ENCODE measurements at regions not wholly inside any gene's neighbourhood (a gene's known extent, or its start where the extent isn't known, plus 50 kb on each side); places are given as distances from the start of the nearest gene placed in this dataset.

DNA sequence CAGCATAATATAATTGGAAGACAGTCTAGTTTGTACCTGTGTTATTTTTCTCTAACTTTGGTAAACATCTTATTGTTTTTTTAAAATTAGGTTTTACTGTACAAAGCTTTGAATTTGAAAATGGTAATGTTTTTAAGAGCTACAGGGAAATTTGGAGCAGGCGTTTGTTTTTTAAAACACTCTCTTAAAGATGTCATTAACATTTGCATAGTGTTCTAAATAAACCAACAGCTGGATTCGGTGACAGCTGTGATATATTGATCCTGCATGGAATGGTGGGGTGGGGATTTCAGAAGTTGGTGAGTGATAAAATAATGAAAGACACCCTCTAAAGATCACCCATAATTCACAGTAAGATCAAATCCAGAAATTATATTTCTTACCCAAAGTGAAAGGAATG lies 97.9 kb upstream of the PRL start:
- DNase-seq (ENCODE audit: insufficient read length, low spot score) (no peak), FAIRE-seq (no peak)

DNA sequence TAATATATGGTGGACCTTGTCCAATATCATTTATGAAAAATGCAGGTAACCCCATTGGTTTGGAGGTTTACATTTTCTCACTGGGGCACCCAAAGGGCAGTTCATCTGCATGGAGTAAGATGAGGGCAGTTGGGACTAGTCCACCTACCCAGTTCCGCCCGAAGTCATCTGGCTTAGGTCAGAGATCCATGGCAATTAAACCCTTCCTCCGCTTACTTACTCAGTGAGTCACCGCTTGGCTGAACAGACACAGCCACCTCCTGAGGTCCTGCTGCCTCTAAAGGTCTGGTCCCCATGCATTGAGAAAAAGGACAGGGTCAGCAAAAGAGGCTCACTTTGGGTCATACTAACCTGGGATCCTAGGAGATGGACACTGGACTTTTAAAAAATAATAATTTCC lies 102.9 kb upstream of the PRL start:
- no peak for FAIRE-seq
- DNase-seq (ENCODE audit: insufficient read length, low spot score) = no peak

DNA sequence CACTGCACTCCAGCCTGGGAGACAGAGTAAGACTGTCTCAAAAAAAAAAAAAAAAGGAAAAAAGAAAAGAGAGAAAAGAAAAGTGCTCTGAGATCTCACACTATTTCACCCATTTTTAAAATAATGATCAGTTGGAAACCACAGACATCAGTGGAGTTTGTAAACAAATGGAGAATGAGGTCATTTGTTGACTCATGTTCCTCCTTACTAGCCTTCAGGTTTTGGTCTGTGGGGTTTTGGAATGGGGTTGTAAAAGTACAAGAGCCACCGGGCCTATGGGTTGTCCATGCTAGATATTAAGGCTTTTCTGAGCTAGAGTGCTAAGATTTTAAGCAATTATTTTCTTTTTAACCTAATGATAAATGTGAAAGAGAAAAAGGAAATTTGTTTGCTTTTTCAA lies 104.4 kb upstream of the PRL start:
- FAIRE-seq = no peak
- DNase-seq (ENCODE audit: insufficient read length, low spot score) = no peak

DNA sequence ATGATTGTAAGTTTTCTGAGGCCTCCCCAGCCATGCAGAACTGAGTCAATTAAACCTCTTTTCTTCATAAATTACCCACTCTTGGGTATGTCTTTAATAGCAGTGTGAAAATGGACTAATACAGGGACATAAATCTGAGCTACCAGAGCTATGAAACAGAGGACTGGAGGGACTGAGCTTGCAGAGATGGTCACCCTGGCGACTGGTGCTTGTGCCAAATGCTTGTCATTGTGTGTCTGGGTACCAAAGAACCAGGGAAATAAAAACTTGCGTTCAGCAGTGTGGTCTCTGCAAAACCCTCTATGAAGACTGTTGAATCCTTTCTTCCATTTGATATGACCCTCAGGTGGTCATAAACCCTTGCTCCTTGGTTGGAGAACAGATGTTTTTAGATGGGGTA lies 105.1 kb upstream of the PRL start:
- FAIRE-seq = no peak
- DNase-seq (ENCODE audit: insufficient read length, low spot score) = no peak

DNA sequence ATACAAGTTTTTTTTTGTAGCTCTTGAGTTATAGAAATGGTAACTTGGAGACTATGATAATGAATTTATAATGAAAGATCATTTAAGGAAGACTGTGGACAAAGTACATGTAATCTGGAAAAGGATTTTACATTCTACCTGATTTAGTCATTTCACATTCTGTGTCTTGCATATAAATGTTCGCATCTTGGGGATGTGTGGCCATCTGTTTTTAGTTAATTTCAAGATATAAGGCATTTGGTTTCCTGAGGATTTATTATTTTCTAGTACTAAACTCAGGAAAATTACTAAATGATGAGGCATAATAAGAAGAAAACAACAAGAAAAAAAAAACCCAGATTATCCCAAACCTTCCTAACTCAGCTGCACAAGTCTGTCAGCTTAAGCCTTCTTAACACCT lies 112.7 kb upstream of the PRL start:
- FAIRE-seq (no peak), DNase-seq (ENCODE audit: insufficient read length, low spot score) (no peak)

DNA sequence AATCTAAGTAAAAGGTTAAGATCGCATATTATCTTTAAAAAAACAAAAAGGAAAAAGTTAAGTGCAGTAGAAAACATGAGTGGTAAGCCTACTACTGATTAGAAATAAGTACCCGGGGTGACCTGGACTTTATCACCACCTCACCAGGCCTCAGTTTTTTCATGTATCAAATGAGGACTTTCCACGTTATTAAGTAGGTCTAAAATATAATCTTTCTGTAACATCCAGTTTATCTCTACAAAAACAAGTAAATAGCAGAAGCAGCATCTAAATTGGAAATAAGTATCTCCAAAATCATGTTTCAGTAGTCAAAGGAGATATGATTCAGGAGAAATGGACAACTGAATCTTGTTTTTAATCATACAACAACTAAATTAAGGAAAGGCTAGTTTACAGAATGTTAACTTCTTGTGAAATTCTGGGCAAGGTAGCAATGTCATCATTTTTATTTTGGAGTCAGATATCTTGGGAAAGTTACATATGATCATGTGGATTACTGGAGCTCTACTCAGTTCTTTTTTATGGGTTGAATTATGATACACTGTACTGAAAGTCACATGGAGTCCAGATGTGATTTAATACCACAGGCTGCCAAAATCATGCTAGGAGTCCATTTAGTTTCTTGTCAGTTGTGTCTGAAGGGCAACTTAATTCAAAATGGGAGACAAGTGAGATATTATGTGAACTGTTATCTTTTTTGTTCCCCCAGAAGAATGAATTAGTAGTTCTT lies 114.7 kb upstream of the PRL start:
- DNase-seq (ENCODE audit: insufficient read length, low spot score) (no peak), FAIRE-seq (no peak)

DNA sequence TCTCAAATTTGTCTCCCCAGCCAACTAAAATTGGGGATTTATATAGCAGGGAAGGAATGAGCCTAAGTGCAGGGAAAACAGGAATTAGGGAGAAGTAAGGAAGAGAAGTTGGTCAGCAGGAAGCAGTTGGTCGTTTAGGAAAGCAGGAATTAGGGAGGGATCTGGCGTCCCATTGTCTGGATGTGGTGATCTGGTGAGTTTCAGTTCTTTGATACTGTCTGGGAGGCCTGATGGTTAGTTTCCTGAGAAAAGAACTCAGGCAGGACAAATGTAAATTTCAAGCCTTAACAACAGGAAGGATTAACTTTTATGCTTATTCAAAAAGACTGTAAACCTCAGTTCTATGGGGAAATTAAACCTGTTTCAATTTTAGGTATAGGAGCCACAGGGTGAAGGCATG lies 116.2 kb upstream of the PRL start:
- no peak for DNase-seq (ENCODE audit: insufficient read length, low spot score)

DNA sequence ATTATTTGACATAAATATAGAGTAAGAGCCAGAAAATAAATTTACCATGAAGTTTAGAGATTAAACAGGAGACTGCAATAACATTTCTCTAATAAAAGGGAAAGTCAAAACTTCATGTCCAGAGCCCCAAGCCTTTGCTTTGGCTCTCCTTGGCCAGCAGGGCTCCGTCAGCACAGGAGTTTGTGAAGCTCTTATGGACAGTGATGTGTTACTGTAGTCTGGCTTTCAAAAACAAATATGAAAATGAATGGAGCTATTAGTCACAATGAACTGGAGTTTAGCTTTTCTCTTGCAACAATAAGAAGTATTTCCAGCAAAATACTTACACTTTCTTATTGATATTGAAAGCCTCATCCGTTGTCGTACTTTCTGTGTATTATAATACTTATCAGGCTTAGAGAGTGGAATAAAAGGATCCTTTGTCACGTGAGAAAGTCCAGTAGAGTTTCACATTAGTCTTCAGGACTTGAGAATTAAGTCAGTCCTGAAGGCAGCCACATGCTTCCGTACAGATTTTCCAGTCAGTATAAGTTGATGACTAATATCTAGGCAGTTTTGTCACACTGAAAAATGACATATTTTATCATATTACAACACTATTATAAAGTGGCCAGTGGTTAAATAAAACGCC lies 117.0 kb upstream of the PRL start:
- no peak for DNase-seq (ENCODE audit: insufficient read length, low spot score)
- no peak for FAIRE-seq

More for the DNA sequence above, 116.2 kb upstream of the PRL start:
- FAIRE-seq = no peak

DNA sequence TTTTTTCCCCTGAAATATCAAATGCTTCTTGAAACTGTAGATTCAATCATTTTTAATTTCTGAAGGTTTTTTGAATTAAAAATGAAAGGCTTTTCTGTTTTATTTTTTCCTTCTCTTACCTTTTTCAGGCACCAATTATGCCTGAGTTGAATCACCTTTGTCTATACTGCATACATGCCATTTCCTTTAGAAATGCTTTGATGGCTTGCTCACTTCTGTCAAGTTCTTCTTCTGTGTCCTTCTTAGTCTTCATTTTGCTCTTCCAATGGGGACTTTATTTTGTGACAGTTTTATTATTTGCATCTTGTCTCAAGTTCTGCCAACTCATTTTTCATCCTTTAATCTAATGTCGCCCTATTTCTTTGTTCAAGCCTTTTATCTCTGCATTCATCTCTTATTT lies 121.9 kb upstream of the PRL start:
- DNase-seq (ENCODE audit: insufficient read length, low spot score) (no peak), FAIRE-seq (no peak)

DNA sequence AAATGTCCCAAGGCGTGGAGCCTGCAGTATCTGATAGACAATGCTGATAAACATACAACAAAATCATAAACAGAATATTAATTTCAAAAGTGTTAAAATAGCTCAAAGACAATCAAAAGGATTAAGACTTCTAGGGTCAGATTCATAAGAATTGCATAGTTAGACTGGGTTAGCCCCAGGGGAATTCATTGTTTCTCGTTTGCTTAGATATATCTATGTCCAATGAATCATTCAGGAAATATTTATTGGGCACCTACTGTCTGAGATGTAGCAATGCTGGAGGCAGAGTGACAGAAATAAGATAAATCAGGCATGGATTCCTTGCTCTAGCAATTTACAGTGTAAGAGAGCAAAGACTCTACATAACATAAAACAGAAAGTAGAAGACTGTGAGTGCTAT lies 124.4 kb upstream of the PRL start:
- FAIRE-seq (no peak), DNase-seq (ENCODE audit: insufficient read length, low spot score) (peak; percentile 28)

DNA sequence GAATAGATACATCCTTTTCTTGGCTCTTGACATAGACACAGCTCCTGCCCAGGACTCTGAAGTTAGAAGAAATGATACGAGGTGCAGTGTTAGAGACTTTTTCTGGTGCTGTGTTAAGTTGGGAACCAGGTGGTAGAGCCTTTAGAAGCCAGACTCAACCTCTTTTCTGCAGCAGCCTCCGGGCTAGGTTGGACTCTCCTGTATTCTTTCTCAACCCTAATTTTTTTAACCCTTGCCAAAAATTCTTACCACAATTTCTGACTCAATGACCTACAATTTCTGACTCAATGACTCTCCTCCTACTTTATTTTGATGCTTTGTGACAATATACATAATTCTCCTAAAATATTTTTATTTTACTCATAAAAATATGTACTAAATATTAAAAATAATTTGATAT lies 127.4 kb upstream of the PRL start:
- DNase-seq (ENCODE audit: insufficient read length, low spot score) (no peak), FAIRE-seq (no peak)

DNA sequence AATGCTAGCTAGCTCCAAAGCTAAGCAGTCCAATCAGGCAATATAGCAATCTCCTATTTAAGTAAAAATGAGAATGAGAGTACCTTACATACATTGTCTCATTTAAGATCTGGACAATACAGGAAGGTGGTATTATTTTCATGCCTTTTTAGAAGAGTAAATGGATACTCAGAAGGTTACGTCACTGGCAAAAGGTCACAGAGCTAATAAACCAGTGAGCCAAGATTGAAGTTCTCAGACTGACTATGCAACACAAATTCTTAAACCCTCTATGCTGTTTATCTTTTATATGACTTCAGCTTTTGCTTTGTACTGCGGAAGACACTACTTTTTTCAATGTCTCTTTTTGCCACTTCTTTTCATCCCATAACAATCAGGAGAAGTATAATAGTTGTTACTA lies 135.2 kb upstream of the PRL start:
- FAIRE-seq (no peak), DNase-seq (ENCODE audit: insufficient read length, low spot score) (no peak)

DNA sequence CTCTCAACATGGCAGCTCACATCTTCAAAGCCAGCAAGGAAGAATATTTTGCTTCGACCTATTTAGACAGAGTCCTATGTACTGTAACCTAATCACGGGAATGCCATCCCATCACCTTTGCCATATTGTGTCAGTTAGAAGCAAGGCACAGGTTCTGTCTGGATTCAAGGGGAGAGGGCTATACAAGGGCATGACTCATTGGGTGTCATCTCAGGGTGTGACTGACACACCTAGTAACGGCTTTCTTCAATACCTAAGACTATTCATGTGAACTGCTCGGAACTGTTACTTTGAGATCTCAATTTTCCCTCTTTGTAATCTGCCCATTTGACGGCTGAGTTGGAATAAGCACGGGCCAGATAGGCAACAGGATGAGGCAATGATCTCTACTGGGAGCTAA lies 135.6 kb upstream of the HDGFL1 start:
- no peak for FAIRE-seq

DNA sequence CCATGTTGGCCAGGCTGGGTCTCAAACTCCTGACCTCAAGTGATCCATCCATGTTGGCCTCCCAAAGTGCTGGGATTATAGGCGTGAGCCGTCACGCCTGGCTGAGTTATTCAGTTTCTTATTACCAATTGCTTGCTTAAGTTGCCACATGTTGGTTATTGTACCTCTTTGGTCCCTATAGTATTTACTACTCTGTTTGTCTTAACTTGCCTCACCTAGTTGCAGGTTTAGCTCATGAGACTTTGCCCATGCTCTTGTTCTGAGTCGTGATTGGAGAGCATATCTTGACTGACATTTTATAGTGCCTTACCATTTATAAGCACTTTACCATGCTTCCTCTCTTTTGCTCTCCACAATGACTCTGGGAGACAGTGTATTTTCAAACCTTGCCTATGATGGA lies 134.2 kb upstream of the HDGFL1 start:
- DNase-seq (ENCODE audit: insufficient read length, low spot score) (no peak), FAIRE-seq (no peak)

More for the DNA sequence above, 135.6 kb upstream of the HDGFL1 start:
- DNase-seq (ENCODE audit: insufficient read length, low spot score) = no peak

DNA sequence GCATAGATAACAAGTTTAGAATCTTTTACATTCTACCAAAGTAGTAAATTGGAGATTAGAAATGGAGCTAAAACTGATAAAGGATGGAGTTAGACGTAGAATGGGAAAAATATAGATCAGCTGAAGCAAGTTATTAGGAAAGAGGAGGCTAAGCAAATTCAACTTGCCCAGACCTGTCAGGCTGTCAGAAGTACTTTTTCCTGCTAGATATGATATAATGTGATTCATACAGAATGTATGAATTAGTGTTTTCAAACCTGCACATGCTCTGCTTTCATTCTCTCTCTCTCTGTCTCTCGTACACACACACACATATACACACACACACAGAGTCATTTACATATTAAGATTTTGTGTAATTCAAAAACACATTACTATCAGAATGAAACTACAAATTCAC lies 133.2 kb upstream of the HDGFL1 start:
- peak; percentile 7 for DNase-seq (ENCODE audit: insufficient read length, low spot score)
- FAIRE-seq = no peak

DNA sequence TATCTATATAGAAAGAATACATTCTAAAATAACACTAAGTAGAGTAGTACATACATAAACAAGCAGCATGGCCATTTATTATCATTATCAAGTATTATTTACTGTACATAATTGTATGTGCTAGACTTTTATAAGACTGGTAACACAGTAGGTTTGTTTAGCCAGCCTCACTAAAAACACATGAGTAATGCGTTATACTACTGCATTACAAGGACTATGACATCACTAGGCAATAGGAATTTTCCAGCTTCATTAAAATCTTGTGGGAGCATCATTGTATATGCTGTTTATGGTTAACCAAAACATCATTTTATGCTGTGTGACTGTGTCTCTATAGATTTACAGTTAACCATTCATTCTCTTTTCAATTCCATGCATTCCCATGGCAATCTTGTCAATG lies 131.7 kb upstream of the HDGFL1 start:
- no peak for DNase-seq (ENCODE audit: insufficient read length, low spot score)
- no peak for FAIRE-seq

DNA sequence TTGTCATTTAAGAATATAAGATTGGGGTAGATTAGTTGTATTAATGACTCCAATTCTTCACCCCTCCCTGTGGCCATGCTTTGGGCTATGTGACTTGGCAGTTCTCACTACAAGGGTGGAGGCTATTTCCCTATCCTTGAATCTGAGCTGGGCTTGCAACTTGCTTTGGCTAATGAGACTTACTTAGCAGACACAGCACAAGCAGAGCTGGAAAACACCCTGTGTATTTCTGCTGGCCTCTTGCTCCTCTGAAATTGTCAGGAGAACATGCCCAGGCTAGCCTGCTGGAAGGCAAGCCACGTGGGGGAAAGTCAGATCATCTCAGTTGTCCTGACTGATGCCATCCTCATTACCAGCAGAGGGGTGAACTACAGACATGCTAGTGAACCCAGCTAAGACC lies 126.5 kb upstream of the HDGFL1 start:
- peak; percentile 5 for DNase-seq (ENCODE audit: insufficient read length, low spot score)
- FAIRE-seq = peak; percentile 71

DNA sequence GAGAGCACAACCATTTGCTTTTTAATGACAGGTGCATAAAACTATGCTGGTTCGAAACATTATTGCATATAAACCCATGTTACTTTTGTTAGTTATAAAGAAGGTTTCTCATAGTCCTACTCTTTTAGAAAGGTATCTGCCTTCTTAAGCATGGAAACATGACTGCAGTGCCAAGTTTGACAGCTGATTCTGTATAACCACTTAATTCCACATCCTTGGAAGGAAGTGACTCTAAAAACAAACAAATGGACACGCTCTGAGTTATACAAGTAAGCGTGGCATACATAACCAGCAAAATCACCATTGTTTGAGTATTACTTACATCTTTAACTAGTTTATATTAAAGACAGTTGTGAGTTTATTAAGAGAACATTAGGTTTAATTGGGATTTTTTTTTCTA lies 125.0 kb upstream of the HDGFL1 start:
- DNase-seq (ENCODE audit: insufficient read length, low spot score) (no peak), FAIRE-seq (no peak)

DNA sequence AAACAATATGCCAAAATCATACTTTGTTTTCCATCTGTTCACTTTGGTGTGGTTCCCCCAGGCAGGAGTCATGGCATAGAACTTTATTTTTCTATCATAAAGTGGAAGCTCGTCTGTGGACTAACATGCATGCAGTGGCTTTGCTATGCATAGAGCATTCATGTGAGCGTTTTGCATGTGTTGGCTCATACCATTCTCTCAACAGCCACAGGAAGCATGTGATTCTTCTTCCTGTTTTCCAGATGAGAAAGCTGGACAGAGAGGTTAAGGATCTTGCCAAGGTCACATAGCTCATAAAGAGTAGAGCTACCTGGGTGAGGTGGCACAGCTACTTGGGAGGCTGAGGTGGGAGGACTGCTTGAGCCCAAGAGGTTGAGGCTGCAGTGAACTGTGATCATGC lies 123.4 kb upstream of the HDGFL1 start:
- no peak for FAIRE-seq

DNA sequence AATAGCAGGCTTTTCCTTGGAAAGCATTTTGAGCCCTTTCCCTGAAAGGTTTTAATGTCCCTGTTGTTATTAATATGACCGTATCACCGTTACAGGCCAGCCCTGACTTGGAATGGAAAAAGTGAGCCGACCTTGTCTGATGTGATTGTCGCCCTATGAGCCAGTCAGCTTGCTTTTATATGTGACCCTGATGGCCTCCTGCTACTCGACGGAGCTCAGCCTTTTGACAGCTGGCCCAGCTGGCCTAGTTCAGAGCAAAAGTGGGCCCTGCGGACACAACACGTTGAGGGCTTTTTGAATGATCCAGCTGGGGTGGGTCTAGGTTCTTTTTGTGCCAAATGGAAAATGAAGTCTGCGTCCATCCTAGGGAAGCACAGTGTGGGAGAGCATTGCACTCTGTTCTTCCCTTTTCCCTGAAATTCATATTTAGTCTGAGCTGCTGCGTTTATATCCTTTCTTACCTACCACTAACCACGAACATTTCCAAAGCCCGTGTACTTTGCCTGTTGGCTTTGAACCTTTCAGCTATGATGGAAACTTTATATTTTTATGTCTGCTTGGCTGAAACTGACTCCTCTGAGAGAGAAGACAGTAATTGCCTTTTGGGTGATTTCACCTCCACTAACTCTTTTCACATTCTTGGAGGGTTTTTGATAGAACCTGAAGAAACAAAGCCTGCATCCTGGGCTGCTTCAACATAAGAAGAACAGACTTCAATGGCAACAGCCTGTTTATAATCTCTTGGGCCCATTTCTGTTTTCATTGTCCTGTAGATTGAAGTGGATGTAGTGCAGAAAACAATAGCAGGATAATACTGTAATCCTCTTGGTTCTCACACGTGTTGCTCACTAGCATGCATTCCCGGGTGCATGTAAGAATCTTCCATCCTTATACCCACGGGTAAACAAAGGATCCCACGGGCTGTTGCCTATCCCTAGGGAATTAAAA lies 121.8 kb upstream of the HDGFL1 start:
- DNase-seq (ENCODE audit: insufficient read length, low spot score) (no peak), FAIRE-seq (no peak)

More for the DNA sequence above, 123.4 kb upstream of the HDGFL1 start:
- no peak for DNase-seq (ENCODE audit: insufficient read length, low spot score)

DNA sequence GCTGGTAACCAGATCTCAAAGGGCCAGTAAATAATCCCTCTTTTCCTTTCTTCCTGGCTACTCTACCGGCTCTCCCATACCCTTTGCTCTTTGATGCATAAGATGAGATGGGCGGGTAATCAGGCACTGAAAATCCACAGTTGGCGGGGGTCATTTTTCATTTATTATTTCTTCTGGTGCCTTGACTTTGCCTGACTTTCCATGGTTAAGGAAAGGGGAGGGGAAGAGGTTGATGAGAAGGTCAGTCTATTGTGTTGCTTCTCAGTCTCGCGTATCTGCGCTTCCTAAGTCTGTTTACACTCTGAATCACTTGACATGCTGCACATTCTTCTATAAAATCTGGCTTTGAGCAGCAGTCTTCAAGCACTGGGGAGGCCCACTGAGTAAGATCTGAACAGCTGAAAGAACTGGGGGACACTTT lies 121.1 kb upstream of the HDGFL1 start:
- peak; percentile 31 for DNase-seq (ENCODE audit: insufficient read length, low spot score)
- no peak for FAIRE-seq

DNA sequence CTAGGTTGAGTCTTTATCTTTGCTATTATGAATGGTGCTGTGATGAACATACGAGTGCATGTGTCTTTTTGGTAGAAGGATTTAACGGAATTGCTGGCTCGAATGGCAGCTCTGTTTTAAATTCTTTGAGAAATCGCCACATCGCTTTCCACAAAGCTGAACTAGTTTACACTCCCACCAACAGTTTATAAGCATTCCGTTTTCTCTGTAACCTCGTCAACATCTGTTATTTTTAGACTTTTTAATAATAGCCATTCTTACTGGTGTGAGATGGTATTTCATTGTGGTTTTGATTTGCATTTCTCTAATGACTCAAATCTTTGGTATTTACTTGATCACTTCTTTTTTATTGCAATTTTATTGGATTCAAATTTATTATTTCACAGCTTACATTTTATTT lies 117.4 kb upstream of the HDGFL1 start:
- DNase-seq (ENCODE audit: insufficient read length, low spot score) = no peak
- FAIRE-seq = no peak

Data from HTR-8/SVneo (cell line).